Tibial nerve (tissue), 4 donors: ENCODE measurements at regions not wholly inside any gene's neighbourhood (a gene's known extent, or its start where the extent isn't known, plus 50 kb on each side); places are given as distances from the start of the nearest gene placed in this dataset.

ENCODE experiments used
- EP300 ChIP-seq, 2 donors: sonication (generic); formaldehyde crosslinking; IDR thresholded peaks; one replicate each; pipeline ENCODE4 v1.6.1; 2017; ENCODE audit warnings: antibody characterized with exemption in 2 of 2, mild to moderate bottlenecking in 1 of 2
- TF ChIP-seq, protein P1 (sequence below), 5 experiments: fragments of 200-600 bp in 3 of 5; fragments of 450-650 bp in 2 of 5; sonication (generic) in 3 of 5; IDR thresholded peaks; one replicate each; pipeline ENCODE4 v1.5.1; 2016 to 2019; ENCODE audit warnings: antibody characterized with exemption in 5 of 5, mild to moderate bottlenecking in 3 of 5, moderate library complexity in 2 of 5

DNA sequence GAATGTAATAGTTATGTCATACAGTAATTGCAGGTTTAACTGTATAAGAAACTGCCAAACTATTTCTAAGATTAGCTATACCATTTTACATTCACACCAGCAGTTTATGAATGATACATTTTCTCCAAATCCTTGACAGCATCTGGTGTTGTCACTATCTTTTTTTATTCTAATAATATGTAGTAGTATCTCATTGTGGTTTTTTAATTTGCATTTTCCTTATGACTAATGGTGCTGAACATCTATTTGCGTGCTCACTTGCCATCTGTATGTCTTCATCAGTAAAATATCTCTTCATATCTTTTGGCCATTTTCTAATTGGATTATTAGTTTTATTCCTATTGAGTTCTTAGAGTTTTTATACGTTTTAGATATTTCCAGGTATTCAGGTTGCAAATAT, 994.0 kb upstream of the SEMA6D start:
- TF ChIP-seq, protein P1, sequence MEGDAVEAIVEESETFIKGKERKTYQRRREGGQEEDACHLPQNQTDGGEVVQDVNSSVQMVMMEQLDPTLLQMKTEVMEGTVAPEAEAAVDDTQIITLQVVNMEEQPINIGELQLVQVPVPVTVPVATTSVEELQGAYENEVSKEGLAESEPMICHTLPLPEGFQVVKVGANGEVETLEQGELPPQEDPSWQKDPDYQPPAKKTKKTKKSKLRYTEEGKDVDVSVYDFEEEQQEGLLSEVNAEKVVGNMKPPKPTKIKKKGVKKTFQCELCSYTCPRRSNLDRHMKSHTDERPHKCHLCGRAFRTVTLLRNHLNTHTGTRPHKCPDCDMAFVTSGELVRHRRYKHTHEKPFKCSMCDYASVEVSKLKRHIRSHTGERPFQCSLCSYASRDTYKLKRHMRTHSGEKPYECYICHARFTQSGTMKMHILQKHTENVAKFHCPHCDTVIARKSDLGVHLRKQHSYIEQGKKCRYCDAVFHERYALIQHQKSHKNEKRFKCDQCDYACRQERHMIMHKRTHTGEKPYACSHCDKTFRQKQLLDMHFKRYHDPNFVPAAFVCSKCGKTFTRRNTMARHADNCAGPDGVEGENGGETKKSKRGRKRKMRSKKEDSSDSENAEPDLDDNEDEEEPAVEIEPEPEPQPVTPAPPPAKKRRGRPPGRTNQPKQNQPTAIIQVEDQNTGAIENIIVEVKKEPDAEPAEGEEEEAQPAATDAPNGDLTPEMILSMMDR (IDR thresholded peaks at IDR 0.05) = no peak
- TF ChIP-seq EP300 (IDR thresholded peaks at IDR 0.05) = no peak
